GOT3 (cell line): ENCODE measurements at regions not wholly inside any gene's neighbourhood (a gene's known extent, or its start where the extent isn't known, plus 50 kb on each side); places are given as distances from the start of the nearest gene placed in this dataset.
"Not testable (repeated sequence)": the region's sequence is repeated elsewhere in the genome, so short reads cannot be mapped to it uniquely, and the experiment has no call there.

Experiments
- DNase-seq: peaks from one replicate; lab custom pipeline; 2025; ENCODE audit warnings: mixed read lengths; lab: John Stamatoyannopoulos, UW

- no peak for DNase-seq
These were observed 154.9 kb upstream of the KRR1 start for GRCh38 chr12:75666126-75666938.

GRCh38 chr12:75665216-75665615, 153.8 kb upstream of the KRR1 start:
- DNase-seq: no peak

GRCh38 chr12:75662511-75663159, 151.2 kb upstream of the KRR1 start:
- no peak for DNase-seq

- no peak for DNase-seq
These were observed 150.5 kb upstream of the KRR1 start for GRCh38 chr12:75661908-75662307.

- DNase-seq: no peak
These were observed 149.5 kb upstream of the KRR1 start for GRCh38 chr12:75660805-75661404.

- DNase-seq: no peak
These were observed 148.7 kb upstream of the KRR1 start for GRCh38 chr12:75660107-75660530.

- no peak for DNase-seq
These were observed 147.8 kb upstream of the KRR1 start for GRCh38 chr12:75658901-75659823.

- DNase-seq: no peak
These were observed 146.9 kb upstream of the KRR1 start for GRCh38 chr12:75658286-75658685.

GRCh38 chr12:75657831-75658230, 146.4 kb upstream of the KRR1 start:
- DNase-seq: no peak

- not testable (repeated sequence) for DNase-seq
These were observed 145.9 kb upstream of the KRR1 start for GRCh38 chr12:75657354-75657753.

GRCh38 chr12:75656648-75657047, 145.2 kb upstream of the KRR1 start:
- no peak for DNase-seq

- no peak for DNase-seq
These were observed 144.8 kb upstream of the KRR1 start for GRCh38 chr12:75656210-75656609.

- DNase-seq: no peak
These were observed 144.0 kb upstream of the KRR1 start for GRCh38 chr12:75655315-75655806.

GRCh38 chr12:75651342-75651695, 139.9 kb upstream of the KRR1 start:
- no peak for DNase-seq

- DNase-seq: no peak
These were observed 139.4 kb upstream of the KRR1 start for GRCh38 chr12:75650595-75651341.

GRCh38 chr12:75650100-75650499, 138.7 kb upstream of the KRR1 start:
- no peak for DNase-seq

- no peak for DNase-seq
These were observed 137.4 kb upstream of the KRR1 start for GRCh38 chr12:75648856-75649255.

GRCh38 chr12:75646329-75647210, 135.2 kb upstream of the KRR1 start:
- no peak for DNase-seq

- no peak for DNase-seq
These were observed 133.2 kb upstream of the KRR1 start for GRCh38 chr12:75644472-75645072.

GRCh38 chr12:75643119-75643518, 131.7 kb upstream of the KRR1 start:
- DNase-seq: not testable (repeated sequence)
